ENCODE measurements at regions not wholly inside any gene's neighbourhood (a gene's known extent, or its start where the extent isn't known, plus 50 kb on each side); places are given as distances from the start of the nearest gene placed in this dataset.

DNA sequence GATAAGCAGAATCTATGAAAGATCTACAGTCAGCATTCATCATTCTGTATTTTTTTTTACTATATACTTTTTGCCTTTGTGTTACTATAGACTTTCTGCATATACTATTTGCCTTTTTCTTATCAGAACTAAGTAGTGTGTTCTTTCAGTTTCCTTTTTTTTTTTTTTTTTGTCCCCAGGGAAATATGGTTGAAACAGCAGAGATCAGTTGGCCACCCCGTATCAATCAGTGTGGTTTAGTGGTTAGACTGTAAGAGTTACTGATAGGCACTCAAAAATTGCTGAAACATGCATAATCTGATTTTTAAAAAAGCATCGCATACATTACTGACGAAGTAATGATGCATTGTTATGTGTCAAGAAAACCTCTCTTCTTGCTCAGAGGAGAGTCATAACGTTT, 990.8 kb upstream of the EDIL3 start:
- Histone ChIP-seq H3K9ac (ENCODE audit: insufficient read depth in 1 of 2, low read depth in 2 of 2, low read length in 2 of 2) (no peak overlapping the region), H3K9me1 (ENCODE audit: control insufficient read depth, insufficient read depth, low read length) (no peaks in the 10 kb centered on the region), H3K4me2 (ENCODE audit: insufficient read depth, low read length) (no peak overlapping the region), H3K27me3 (ENCODE audit: control insufficient read depth in 2 of 2, insufficient read depth in 2 of 2, low read length in 2 of 2) (no peaks in the 10 kb centered on the region), H3K27ac (ENCODE audit: extremely low read depth, low read depth, low read length) (no peak overlapping the region), H3K9me3 (replicated peaks; ENCODE audit: control insufficient read depth, insufficient read depth, low read depth, low read length) (no peaks in the 10 kb centered on the region), H3K4me1 (replicated peaks in 1 of 2; ENCODE audit: control insufficient read depth in 2 of 2, insufficient read depth in 2 of 2, low read length in 2 of 2) (no peaks in the 10 kb centered on the region), H3K4me3 (no peak overlapping the region), H3K36me3 (ENCODE audit: control insufficient read depth, insufficient read depth, low read length) (no peaks in the 10 kb centered on the region), H2AFZ (ENCODE audit: low read depth, low read length) (no peak overlapping the region), H3K79me2 (ENCODE audit: control insufficient read depth, insufficient read depth, low read length) (no peaks in the 10 kb centered on the region), H4K20me1 (replicated peaks; ENCODE audit: control insufficient read depth, insufficient read depth, low read length) (no peaks in the 10 kb centered on the region)
- ATAC-seq, result no peak
- in situ Hi-C loops (cut with MboI) (no loop called here), intact Hi-C loops (cut with micrococcal nuclease) (no loop called here)
- POLR2A ChIA-PET, result no interaction called here
- no peak for DNase-seq (ENCODE audit: extremely low read depth in 1 of 4, low spot score in 3 of 4)
- no peak for TF ChIP-seq KLF13 (tag; IDR thresholded peaks at IDR 0.05; ENCODE audit: borderline replicate concordance, low read depth)
- TF ChIP-seq ZNF217 (CRISPR knock-in tag; IDR thresholded peaks at IDR 0.05), result no peak
- TF ChIP-seq RNF2 (IDR thresholded peaks at IDR 0.05), result no peak
- TF ChIP-seq, protein P1, sequence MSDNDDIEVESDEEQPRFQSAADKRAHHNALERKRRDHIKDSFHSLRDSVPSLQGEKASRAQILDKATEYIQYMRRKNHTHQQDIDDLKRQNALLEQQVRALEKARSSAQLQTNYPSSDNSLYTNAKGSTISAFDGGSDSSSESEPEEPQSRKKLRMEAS (CRISPR knock-in tag; IDR thresholded peaks at IDR 0.05), result no peak
- no peak for TF ChIP-seq KDM1A (IDR thresholded peaks at IDR 0.05)
- no peak for TF ChIP-seq CBFA2T3 (IDR thresholded peaks at IDR 0.05)
- no peak for TF ChIP-seq FOXK2 (conservative IDR thresholded peaks at IDR 0.05 in 1 of 2, IDR thresholded peaks at IDR 0.05 in 1 of 2; ENCODE audit: low read depth in 2 of 2)
- TF ChIP-seq SNIP1 (IDR thresholded peaks at IDR 0.05; ENCODE audit: low read depth), result no peak
- no TSS peak for BruUV-seq (replicated peaks)
- FAIRE-seq, result no peak
- CTCF ChIA-PET (ENCODE audit: low intra/inter-chr PET ratio), result no interaction called here
- 9% methylated on average over 4 of the region's 4 CpGs for WGBS (ENCODE audit: insufficient coverage, low coverage, missing lambda C conversion rate)

DNA sequence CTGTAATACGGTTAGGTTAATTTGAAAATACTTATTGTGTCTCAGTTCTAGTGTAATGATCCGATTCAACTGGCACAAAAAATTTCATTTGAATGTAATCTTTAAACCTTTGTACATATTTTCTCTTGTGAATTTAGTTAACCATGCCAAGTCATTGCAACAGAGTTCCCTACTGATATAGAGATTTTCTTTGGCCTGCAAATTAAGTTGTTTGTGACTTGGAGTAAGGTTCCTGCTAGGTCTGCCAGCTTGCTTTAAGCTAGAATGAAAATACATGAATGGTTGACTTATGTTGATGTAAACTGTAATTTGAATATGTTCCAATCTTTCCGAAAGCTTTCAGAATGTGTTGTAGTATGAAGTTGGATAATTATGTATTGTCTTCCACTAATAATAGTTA, 1004.1 kb upstream of the EDIL3 start:
- Histone ChIP-seq H3K36me3 (ENCODE audit: control insufficient read depth, insufficient read depth, low read length) (no peaks in the 10 kb centered on the region), H3K27ac (ENCODE audit: extremely low read depth, low read depth, low read length) (no peak overlapping the region), H3K4me1 (replicated peaks in 1 of 2; ENCODE audit: control insufficient read depth in 2 of 2, insufficient read depth in 2 of 2, low read length in 2 of 2) (no peaks in the 10 kb centered on the region), H3K27me3 (ENCODE audit: control insufficient read depth in 2 of 2, insufficient read depth in 2 of 2, low read length in 2 of 2) (no peaks in the 10 kb centered on the region), H4K20me1 (replicated peaks; ENCODE audit: control insufficient read depth, insufficient read depth, low read length) (no peaks in the 10 kb centered on the region), H3K9me1 (ENCODE audit: control insufficient read depth, insufficient read depth, low read length) (no peaks in the 10 kb centered on the region), H3K4me2 (ENCODE audit: insufficient read depth, low read length) (no peak overlapping the region), H3K79me2 (ENCODE audit: control insufficient read depth, insufficient read depth, low read length) (no peaks in the 10 kb centered on the region), H3K4me3 (no peak overlapping the region), H3K9ac (ENCODE audit: insufficient read depth in 1 of 2, low read depth in 2 of 2, low read length in 2 of 2) (no peak overlapping the region), H2AFZ (ENCODE audit: low read depth, low read length) (no peak overlapping the region), H3K9me3 (replicated peaks; ENCODE audit: control insufficient read depth, insufficient read depth, low read depth, low read length) (peaks cover 3% of the 10 kb centered on the region; the same call in 1 of the 2 replicates)
- BruUV-seq (replicated peaks), result no TSS peak
- FAIRE-seq (no peak), DNase-seq (ENCODE audit: extremely low read depth in 1 of 4, low spot score in 3 of 4) (no peak), ATAC-seq (no peak)
- CTCF ChIA-PET (ENCODE audit: low intra/inter-chr PET ratio), result no interaction called here
- intact Hi-C loops (cut with micrococcal nuclease), result no loop called here
- 6% methylated on average over 3 of the region's 3 CpGs for WGBS (ENCODE audit: insufficient coverage, low coverage, missing lambda C conversion rate)
- in situ Hi-C loops (cut with MboI), result no loop called here
- POLR2A ChIA-PET, result no interaction called here
- TF ChIP-seq KDM1A (IDR thresholded peaks at IDR 0.05) (no peak), ZNF445 (CRISPR knock-in tag; IDR thresholded peaks at IDR 0.05; ENCODE audit: low read depth) (no peak), HNRNPH1 (optimal IDR thresholded peaks at IDR 0.05; ENCODE audit: low read depth, low read length) (no peak), CBX3 (IDR thresholded peaks at IDR 0.05; ENCODE audit: borderline replicate concordance in 1 of 2, low read length in 2 of 2) (no peak), NFE2L1 (tag; IDR thresholded peaks at IDR 0.05; ENCODE audit: borderline replicate concordance, low read depth) (no peak), PYGO2 (tag; IDR thresholded peaks at IDR 0.05) (no peak)
- TF ChIP-seq, protein P2, sequence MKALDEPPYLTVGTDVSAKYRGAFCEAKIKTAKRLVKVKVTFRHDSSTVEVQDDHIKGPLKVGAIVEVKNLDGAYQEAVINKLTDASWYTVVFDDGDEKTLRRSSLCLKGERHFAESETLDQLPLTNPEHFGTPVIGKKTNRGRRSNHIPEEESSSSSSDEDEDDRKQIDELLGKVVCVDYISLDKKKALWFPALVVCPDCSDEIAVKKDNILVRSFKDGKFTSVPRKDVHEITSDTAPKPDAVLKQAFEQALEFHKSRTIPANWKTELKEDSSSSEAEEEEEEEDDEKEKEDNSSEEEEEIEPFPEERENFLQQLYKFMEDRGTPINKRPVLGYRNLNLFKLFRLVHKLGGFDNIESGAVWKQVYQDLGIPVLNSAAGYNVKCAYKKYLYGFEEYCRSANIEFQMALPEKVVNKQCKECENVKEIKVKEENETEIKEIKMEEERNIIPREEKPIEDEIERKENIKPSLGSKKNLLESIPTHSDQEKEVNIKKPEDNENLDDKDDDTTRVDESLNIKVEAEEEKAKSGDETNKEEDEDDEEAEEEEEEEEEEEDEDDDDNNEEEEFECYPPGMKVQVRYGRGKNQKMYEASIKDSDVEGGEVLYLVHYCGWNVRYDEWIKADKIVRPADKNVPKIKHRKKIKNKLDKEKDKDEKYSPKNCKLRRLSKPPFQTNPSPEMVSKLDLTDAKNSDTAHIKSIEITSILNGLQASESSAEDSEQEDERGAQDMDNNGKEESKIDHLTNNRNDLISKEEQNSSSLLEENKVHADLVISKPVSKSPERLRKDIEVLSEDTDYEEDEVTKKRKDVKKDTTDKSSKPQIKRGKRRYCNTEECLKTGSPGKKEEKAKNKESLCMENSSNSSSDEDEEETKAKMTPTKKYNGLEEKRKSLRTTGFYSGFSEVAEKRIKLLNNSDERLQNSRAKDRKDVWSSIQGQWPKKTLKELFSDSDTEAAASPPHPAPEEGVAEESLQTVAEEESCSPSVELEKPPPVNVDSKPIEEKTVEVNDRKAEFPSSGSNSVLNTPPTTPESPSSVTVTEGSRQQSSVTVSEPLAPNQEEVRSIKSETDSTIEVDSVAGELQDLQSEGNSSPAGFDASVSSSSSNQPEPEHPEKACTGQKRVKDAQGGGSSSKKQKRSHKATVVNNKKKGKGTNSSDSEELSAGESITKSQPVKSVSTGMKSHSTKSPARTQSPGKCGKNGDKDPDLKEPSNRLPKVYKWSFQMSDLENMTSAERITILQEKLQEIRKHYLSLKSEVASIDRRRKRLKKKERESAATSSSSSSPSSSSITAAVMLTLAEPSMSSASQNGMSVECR (CRISPR knock-in tag; IDR thresholded peaks at IDR 0.05), result no peak
